HG02588 (cell line): ENCODE measurements at regions not wholly inside any gene's neighbourhood (a gene's known extent, or its start where the extent isn't known, plus 50 kb on each side); places are given as distances from the start of the nearest gene placed in this dataset.

Experiments
- ATAC-seq: cut with Tn5 transposase; IDR thresholded peaks from one replicate; pipeline ENCODE4 v1.9.1; 2021; ENCODE audit warnings: mild to moderate bottlenecking, moderate library complexity; ENCODE audit not compliant: unreplicated experiment

DNA sequence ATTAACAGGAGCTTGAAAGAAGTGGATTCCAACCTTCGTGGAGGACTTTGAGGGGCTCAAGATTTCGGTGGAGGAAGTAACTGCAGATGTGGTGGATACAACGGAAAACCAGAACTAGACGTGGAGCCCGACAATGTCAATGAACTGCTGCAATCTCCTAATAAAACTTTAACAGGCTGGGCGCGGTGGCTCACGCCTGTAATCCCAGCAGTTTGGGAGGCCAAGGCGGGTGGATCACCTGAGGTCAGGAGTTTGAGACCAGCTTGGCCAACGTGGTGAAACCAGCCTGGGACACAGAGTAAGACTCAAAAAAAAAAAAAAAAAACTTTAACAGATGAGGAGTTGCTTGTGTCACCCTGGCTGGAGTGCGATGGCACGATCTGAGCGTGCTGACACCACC lies 477.8 kb upstream of the MKI67 start:
- no peak for ATAC-seq

DNA sequence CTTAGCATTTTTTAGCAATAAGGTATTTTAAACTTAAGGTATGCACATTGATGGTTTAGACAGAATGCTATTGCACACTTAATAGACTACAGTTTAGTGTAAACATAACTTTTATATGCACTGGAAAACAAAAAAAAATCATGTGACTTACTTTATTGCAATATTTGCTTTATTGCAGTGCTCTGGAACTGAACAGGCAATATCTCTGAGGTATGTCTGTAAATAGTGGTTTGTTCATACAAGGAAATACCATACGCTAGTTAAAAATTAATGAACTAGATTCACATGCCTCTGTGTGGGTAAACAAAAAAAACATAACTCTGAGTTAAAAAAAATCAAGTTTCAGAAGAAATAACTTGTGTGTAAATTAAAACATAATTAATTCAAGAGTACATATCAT lies 479.0 kb upstream of the MKI67 start:
- no peak for ATAC-seq

DNA sequence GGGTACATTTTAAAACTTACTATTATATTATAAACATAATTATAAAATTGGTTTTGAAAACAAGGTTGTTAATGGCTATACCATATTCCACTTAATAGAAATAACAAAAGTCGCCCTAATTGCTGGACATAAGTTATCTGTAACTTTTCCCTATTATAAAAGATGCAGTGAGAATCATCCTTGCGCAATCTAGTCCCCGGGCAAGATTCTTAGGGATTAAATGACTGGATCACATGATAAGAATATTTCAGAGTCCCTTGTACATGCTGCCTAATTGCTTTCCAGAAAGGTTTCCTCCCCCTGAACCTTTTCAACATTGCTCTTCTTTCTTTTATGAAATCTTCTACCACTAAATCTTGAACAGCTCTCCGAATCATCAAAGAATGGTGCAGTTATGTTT lies 479.8 kb upstream of the MKI67 start:
- no peak for ATAC-seq

DNA sequence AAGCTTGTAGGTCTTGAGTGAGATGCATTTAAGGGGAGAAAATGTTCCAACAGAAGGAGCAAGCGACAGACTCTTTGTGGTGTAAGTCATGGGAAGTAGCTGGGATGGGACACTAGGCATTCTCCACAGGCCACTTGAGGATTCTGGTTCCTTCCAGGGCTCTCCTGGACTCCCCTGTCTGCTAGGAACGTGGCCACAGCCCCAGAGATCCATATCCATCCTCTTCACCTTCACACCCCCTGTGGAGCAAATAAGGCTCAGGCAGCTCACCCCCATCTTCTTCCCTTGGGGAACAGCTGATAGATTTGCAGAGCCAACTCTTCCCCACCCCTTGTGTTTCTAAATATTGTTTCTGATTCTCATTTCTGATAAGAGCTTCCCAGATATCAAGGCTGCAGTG lies 482.6 kb upstream of the MKI67 start:
- ATAC-seq: no peak

DNA sequence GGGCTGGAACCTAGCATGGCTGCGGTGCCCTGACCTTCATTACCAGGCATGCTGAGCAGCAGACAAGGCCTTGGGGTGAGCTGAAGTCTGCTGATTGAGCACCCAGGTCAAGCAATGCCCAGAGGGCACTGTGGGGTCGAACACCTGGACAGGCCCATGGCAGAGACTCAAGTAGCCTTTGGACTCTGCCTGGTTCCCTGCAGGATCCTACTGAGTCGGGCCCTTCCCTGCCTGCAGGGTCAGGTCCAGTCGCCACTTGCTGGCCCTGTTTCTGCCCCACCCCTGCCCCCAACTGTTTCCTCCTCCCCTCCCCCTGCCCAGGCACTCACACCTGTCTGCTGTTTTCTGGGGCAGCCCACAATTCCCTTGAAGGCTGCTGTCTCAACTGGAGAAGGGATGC lies 483.2 kb upstream of the MKI67 start:
- ATAC-seq: no peak

DNA sequence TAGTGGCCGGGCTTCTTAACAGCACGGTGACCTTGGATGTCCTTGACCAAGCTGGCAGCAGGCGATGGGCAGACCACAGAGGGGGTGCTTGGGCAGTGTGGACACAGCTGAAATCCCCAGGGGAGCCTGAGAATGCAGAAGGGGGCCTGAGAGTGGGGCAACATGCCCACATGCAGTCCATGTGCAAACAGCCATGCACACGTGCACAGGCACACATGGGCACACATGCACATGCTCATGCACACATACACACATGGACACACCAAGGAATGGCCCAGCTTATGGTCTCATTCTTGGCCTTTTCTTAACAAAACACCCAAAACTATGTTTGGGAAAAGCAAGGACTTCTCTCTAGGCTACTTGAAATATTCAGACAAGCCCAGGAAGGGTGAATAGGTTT lies 483.9 kb upstream of the MKI67 start:
- no peak for ATAC-seq

DNA sequence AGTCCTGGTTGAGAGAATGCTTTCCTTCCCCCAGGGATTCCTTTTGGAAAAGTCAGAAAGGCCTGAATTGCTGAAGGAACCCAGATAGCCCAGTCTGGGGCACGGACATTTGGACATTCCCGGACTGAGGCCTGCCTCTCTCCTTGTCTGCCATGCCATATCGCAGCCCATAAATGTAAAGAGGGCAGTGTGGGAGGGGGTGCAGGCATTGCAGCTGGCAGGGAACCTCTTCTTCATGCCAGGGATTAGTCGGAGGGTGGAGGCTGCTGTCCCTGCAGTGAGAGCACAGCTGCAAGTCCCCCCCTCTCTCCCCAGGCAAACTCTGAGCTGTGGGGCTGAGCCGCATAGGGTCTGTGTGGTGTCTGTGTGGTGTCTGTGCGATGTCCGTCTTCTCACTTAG lies 486.0 kb upstream of the MKI67 start:
- ATAC-seq: no peak

DNA sequence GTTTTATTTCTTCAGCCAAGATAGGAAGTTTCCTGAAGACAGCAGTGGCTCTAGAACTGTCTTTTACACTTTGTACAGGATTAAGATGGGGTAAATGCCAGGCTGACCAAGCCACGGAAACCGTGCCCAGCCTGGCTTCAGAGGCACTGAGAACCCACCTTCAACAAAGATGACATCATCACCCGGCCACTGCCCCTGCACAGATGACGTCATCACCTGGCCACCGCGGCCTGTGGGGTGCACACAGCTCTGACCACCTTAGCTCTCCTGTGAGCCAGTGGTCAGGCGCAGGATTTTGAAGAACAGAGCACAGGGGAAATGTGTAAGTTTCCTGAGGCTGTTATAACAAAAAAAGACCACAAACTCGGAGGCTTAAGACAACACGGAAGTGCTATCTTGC lies 486.4 kb upstream of the MKI67 start:
- no peak for ATAC-seq

DNA sequence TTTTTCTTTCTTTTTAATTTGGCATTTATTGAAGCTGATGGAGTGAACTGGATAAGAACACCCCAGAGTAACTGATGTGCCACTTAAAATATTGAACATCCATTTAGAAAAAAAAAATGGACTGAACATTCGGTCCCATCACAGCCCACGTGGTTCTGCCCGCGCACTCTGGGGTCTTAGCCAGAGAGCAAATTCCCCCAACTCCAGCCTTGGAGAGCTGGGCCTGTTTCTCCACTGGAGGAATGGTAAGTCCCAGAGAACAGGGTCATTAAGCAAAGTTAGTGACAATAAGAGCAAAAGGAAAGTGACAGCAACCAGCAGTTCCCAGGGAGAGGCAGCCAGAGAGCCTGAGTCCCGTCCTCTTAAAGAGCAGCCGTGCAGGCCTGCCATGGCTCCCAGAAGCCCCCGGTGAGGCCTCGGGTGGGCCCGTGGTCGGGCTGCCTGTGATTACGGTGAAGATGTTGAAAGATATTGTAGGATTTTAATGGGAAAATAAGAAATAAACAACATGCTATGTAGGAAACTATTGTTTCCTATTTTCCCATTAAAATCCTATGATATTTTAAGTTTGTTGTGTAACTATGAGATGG lies 487.9 kb upstream of the MKI67 start:
- ATAC-seq: no peak

DNA sequence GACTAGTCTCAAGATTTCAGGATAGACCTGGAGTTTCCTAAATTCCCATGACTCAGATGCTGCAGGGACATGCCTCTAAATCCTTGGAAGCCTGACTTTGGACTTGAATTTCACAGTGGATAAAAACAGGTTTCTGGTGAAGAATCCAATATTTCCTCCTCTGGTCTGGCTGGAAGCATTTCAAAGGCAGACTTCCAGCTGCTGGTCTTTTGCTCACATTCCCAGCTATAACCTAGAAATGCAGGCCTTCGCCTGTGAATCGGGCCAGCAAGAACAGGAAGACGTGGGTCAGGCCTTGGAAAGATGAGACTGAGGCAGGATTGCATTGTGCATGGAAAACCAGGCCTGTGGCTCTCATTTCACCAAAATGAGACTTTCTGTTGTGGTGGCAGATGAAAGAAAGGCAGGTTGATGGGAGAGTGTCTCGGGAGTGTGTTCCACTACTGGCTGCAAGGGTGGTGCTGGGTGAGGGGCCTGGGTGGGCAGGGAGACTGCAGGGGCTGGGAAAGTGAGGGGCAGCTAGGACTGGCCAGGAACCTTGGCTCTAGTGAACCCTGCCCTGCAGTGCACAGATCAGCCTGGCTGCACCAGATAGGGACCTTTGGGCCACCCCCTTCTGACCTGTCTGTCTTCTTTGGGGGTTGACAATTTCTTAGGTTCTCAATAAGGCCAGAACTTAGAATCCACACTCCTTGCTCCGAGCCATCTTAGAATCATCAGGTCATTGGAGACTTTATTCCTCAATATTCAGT lies 488.8 kb upstream of the MKI67 start:
- no peak for ATAC-seq

DNA sequence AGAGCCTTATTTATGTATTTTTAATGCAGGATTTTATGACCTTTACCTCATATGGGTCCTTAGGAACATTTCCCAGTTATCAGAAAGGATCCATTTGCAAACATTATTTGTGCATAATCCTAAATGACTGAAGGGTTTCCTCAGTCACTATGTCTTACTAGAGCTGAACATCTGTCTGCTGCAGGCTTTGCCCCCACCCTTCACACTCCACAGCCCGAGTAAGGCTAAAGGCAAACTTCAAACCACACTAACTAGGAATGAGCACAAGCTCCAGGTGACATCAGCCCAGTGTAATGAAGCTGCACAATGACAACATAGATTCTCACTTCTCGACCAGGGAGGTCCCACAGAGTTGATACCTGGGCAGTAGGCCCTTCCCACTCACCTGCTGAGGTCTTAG lies 491.3 kb upstream of the MKI67 start:
- ATAC-seq: no peak

DNA sequence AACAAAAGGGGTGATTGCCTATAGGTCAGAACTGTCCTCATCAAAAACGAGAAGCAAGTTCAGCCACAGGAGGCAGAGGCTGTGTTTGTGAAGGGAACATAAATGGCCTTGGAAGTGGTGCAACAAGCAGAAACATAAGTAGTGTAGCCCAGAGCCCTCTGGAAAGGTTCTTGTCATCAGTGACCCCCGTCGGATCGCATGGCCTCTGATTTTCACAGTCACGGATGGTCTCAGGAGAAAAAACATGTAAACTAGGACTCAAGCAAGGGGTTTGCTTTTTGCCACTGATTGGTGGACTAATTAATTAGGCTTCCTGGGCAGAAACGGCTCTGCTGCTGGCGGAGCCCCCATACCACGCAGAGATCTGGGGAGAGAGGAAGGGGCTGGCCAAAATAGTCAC lies 496.5 kb upstream of the MKI67 start:
- ATAC-seq: no peak

DNA sequence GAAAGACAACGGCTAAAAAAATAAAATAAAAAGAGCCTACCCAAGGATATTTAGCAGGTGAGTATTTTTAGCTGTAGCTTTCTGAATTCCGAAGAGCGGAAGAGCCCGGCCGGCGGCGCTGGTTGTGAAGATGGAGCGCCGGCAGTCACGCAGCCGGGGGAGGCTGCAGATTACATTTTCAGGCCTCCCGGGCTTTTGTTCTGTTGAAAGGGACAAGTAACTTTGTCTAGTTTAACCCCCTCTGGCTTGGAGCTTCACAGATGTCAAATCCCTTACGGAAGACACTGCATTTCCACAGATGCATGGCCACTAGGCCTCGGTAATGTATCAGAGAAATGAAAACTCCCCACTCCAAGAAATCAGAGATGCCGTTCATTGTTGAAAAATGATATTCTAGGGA lies 497.6 kb upstream of the MKI67 start:
- ATAC-seq: no peak

DNA sequence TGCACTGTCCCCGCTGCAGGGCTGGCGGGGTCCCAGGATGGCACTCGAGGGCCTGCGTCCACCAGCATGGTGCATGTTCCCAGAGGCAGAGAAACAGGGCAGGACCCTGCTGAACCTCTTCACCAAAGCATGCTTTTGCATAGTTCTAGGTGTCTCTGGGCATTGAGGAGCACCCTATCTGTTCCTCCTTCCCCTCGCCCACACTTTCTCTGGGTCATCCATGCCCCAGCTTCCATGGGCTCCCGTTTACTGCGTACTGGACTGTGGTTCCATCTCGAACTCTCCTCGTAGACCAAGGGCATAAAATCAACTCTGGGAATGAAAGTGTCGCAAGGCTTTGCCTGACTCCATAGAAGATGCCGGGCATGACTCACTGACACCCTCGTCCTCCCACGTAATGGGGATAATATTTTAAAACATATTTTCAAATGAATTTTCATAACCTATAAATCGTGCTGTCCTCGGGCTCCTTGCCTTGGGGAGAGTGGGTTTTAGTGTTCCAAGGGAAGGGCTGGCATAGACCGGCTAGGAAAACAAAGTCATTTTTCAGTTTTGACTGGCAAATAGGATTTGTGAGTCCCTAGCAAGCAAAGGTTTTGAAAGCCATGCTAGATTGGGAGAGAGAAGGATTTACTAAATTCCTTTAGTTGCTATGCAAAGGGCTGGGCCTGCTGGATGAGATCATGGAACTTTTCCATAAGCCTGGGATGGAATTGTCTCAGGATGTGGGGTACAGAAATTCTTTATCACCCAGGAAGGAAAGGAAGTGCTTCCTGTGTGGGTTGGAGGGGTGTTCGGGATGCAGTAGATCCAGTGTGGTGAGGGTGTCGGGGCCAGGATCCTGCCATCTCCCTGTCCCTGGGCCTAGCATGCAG lies 498.7 kb upstream of the MKI67 start:
- ATAC-seq: no peak

DNA sequence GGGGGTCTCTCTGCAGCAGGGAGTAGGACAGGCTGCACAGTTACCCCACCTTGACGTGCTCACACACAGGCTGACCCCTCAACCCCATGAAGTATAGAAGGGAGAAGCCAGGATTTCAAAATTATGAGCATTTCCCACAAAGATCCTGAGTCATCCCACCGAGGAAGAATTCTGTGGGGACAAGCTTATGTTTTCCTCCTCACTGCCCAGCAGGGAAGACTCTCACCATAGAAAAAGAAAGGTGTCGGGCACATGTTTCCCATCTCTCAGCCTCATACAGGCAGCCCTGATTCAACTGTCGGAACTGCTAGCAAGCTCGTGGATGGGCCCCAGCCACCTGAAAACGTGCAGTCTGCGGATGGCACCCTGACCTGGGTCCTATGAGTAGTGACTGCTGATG lies 499.7 kb upstream of the MKI67 start:
- ATAC-seq: no peak

DNA sequence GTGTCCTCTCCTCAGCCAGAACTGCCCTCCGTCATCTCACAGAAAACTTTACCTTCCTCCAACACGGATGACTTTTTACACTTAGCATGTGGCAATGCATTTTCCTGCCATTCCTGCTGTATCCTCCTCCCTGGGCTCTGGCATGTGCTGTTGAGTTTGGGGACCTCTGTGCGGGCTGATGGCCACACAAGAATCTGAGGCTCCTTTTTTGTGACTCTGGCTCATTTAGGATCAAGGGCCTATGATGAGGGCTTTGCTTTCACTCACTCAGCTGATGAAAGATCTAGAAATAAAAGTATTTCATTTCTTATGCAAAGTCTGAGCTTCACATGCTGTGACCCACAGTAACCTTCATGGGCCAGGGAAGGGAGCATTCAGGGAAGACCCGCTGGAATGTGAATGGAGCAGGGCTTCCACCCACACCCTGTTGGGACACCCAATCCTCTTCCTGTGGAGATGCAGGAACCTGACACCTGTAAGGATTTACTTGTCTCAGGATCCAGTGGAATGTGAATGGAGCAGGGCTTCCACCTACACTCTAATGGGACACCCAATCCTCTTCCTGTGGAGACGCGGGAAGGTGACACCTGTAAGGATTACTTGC lies 500.3 kb upstream of the MKI67 start:
- ATAC-seq: no peak

DNA sequence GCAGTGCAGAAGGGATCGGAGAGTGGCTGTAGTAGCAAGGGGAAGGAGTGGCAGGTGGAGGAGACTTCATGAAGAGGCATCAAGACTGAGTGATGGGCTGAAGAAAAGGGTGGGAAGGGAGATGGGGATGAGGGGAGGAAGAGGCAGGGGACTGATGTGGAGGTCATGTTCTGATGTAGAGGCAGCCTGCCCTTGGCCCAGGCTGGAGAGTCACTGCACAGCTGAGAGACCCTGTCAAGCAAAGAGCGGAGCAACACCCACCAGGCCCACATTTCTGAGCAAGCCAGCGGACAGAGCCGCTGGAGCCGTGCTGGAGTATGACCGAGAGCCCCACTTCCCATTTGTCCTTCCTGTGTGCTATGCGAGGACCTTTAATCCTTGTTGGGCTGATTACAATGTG lies 501.6 kb upstream of the MKI67 start:
- ATAC-seq: no peak

DNA sequence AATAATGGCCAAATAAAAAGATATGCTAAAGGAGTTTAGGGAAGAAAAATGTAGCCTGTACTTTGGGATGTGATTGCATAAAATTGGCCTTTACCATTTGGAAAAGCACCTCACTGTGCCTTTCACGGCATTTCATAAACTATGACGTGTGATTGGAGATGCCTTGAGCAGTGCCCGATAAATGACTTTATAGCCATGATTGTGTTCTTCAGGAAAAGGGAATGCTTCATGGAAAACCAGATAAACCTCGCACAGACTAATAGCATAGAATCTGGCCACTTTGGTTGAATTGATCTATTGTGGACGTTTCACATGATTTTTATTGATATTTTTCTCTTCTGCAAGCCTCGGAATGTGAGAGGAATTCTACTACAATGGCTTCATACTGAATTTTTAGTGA lies 502.0 kb upstream of the MKI67 start:
- ATAC-seq: no peak

DNA sequence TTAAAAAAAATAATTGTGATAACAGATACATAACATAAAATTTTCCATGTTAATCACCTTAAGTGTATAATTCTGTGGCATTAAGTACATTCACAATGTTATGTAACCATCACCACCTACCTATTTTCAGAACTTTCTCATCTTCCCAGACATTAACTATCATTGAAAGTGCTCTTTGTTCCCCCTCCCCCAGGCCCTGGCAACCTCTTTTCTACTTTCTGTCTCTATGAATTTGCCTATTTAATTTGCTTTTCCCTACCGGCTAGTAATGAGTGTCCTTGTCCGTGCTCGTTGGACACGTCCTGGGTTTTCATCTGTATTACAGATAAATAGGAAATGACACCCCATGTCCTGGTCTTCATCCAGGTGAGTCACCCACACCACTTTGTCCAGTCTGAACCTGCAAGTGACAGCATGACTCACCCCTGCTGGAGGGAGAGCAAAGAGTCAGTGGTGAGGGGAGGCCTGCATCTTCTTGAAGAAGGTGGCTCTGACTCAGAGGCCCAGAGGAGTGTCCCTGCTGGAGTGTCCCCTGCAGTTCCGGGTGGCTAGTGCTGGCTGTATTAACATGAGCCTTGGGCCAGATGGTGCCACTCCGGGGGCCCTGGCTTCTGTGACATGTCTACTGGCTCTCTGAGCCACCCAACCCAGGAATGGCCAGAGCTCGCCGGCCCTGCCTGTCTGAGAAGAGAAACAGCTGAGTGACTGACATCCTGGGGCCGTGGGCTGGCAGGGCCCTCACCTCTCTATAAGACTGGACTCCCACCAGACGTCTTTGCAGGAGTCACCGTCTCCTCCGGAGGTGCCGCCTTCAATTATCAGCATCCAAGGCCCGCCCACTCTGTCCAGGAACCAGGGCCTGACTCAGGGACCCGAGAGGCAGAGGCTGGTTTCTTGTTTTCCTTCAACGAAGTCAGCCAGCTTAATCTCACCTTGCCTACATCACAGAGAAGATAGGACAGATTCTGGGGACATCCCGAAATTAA lies 503.2 kb upstream of the MKI67 start:
- no peak for ATAC-seq

DNA sequence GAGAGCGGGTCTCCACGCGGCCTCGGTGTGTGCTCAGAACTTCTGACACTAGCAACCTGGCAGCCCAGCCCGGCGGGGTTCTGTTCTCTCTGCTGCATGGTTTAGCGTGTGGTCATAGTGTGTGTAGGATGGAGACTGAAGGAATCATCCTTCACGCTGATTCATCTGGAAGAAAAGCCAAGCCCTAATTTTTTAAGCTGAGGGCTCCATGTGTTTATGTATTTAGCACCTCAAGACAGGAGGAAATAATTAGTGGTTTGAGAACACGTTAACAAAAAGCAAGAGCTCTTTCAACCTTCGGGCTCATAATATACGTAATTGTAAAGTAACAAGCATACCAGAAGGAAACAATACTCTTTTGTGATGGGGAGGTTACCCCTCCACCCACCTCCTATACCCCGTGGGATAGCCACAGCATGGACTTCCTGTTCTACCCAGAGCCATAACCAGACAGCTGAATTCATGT lies 504.6 kb upstream of the MKI67 start:
- no peak for ATAC-seq
